ENCODE measurements at regions not wholly inside any gene's neighbourhood (a gene's known extent, or its start where the extent isn't known, plus 50 kb on each side); places are given as distances from the start of the nearest gene placed in this dataset.

- WGBS (ENCODE audit: insufficient coverage, low coverage, missing lambda C conversion rate) = 0% methylated on average over 1 of the region's 1 CpG
- DNase-seq (ENCODE audit: extremely low read depth in 1 of 4, low spot score in 3 of 4) (peak in 2 of 4 experiments; percentile 13 to 41), FAIRE-seq (peak; percentile 74), ATAC-seq (peak; percentile 36; the same call in 1 of the 3 replicates)
- no peaks in the 10 kb centered on the region for H3K9me1 ChIP-seq (ENCODE audit: control insufficient read depth, insufficient read depth, low read length)
- no peaks in the 10 kb centered on the region for H3K9me3 ChIP-seq (replicated peaks; ENCODE audit: control insufficient read depth, insufficient read depth, low read depth, low read length)
- in situ Hi-C loops (cut with MboI) (no loop called here), intact Hi-C loops (cut with micrococcal nuclease) (no loop called here)
- H3K9ac ChIP-seq (ENCODE audit: insufficient read depth in 1 of 2, low read depth in 2 of 2, low read length in 2 of 2) = no peak overlapping the region
- H3K79me2 ChIP-seq (ENCODE audit: control insufficient read depth, insufficient read depth, low read length) = no peaks in the 10 kb centered on the region
- H3K4me3 ChIP-seq = no peak overlapping the region
- no peaks in the 10 kb centered on the region for H3K27me3 ChIP-seq (ENCODE audit: control insufficient read depth in 2 of 2, insufficient read depth in 2 of 2, low read length in 2 of 2)
- H3K36me3 ChIP-seq (ENCODE audit: control insufficient read depth, insufficient read depth, low read length) = no peaks in the 10 kb centered on the region
- H3K4me1 ChIP-seq (replicated peaks in 1 of 2; ENCODE audit: control insufficient read depth in 2 of 2, insufficient read depth in 2 of 2, low read length in 2 of 2) = peaks cover 20 to 29% of the 10 kb centered on the region in 2 experiments; a peak in 3 of 5 replicates
- H4K20me1 ChIP-seq (replicated peaks; ENCODE audit: control insufficient read depth, insufficient read depth, low read length) = no peaks in the 10 kb centered on the region
- H3K27ac ChIP-seq (ENCODE audit: extremely low read depth, low read depth, low read length) = no peak overlapping the region
- H2AFZ ChIP-seq (ENCODE audit: low read depth, low read length) = no peak overlapping the region
- BruUV-seq (replicated peaks) = no TSS peak
- no peak overlapping the region for H3K4me2 ChIP-seq (ENCODE audit: insufficient read depth, low read length)
- ChIA-PET CTCF (ENCODE audit: low intra/inter-chr PET ratio) (no interaction called here), POLR2A (no interaction called here)
- TF ChIP-seq SMARCE1 (IDR thresholded peaks at IDR 0.05) (no peak), TCF7 (IDR thresholded peaks at IDR 0.05; ENCODE audit: borderline replicate concordance) (no peak), SFPQ (IDR thresholded peaks at IDR 0.05; ENCODE audit: low read depth, low read length) (no peak), ZNF23 (CRISPR knock-in tag; IDR thresholded peaks at IDR 0.05) (no peak), MCM3 (IDR thresholded peaks at IDR 0.05) (no peak), LARP7 (IDR thresholded peaks at IDR 0.05) (no peak), STAT6 (CRISPR knock-in tag; IDR thresholded peaks at IDR 0.05) (no peak), NUFIP1 (IDR thresholded peaks at IDR 0.05; ENCODE audit: partially characterized antibody) (no peak), TFAP4 (CRISPR knock-in tag; IDR thresholded peaks at IDR 0.05; ENCODE audit: borderline replicate concordance) (peak; percentile 64), STAT5A (IDR thresholded peaks at IDR 0.05; ENCODE audit: borderline replicate concordance, low read length) (0 out of 2 replicates have a peak, but pooled peaks have one; percentile 14), RBM15 (IDR thresholded peaks at IDR 0.05; ENCODE audit: insufficient read depth, low read length) (no peak), NBN (IDR thresholded peaks at IDR 0.05; ENCODE audit: low read depth) (no peak), NONO (IDR thresholded peaks at IDR 0.05; ENCODE audit: low read depth in 2 of 2, low read length in 1 of 2) (no peak), TAL1 (IDR thresholded peaks at IDR 0.05) (peak; percentile 51), KDM2B (CRISPR knock-in tag; IDR thresholded peaks at IDR 0.05) (no peak)
Observed at GRCh38 chr14:71748196-71748595, 184.0 kb upstream of the RGS6 start.

All from K562 (cell line).